OCI-LY1 (cell line): ENCODE measurements at regions not wholly inside any gene's neighbourhood (a gene's known extent, or its start where the extent isn't known, plus 50 kb on each side); places are given as distances from the start of the nearest gene placed in this dataset.

Experiments used
- H2AFZ ChIP-seq: fragments of 200-600 bp; sonication (generic), shearing (Covaris generic); 2 replicates; pipeline ENCODE4 v1.6.0; 2014; ENCODE audit warnings: antibody characterized with exemption, mild to moderate bottlenecking, low read length
- H3F3A ChIP-seq: fragments of 200-600 bp; sonication (generic), shearing (Covaris generic); 2 replicates; pipeline ENCODE4 v1.6.0; 2014; ENCODE audit warnings: mild to moderate bottlenecking, antibody characterized with exemption, low read length, moderate library complexity; ENCODE audit not compliant: insufficient read depth
- H3K27ac ChIP-seq: fragments of 200-600 bp; sonication (generic); 2 replicates; pipeline ENCODE4 v1.5.1; 2014; ENCODE audit warnings: low read length, mixed run types, mild to moderate bottlenecking, low read depth; ENCODE audit not compliant: poor library complexity, severe bottlenecking
- H3K27me3 ChIP-seq: fragments of 200-600 bp; sonication (generic); 2 replicates; pipeline ENCODE4 v1.6.0; 2014; ENCODE audit warnings: antibody characterized with exemption, mild to moderate bottlenecking, low read length, moderate library complexity; ENCODE audit not compliant: insufficient read depth
- H3K36me3 ChIP-seq: fragments of 200-600 bp; sonication (generic); 2 replicates; pipeline ENCODE4 v1.6.1; 2014; ENCODE audit warnings: mild to moderate bottlenecking, antibody characterized with exemption, low read length, moderate library complexity, mixed read lengths; ENCODE audit not compliant: insufficient read depth
- H3K4me1 ChIP-seq: fragments of 200-600 bp; sonication (generic); 2 replicates; pipeline ENCODE4 v1.5.1; 2014; ENCODE audit warnings: mild to moderate bottlenecking, low read length, moderate library complexity; ENCODE audit not compliant: insufficient read depth, severe bottlenecking
- H3K4me2 ChIP-seq: fragments of 200-600 bp; sonication (generic), shearing (Covaris generic); 2 replicates; pipeline ENCODE4 v1.6.1; 2014; ENCODE audit warnings: low read length
- H3K4me3 ChIP-seq: fragments of 200-600 bp; sonication (generic); 2 replicates; pipeline ENCODE4 v1.5.1; 2014; ENCODE audit warnings: low read length, low read depth, mild to moderate bottlenecking, mixed read lengths; ENCODE audit not compliant: poor library complexity, severe bottlenecking
- H3K79me2 ChIP-seq: fragments of 200-600 bp; shearing (Covaris generic); 2 replicates; pipeline ENCODE4 v1.6.1; 2016; ENCODE audit warnings: mixed run types, low read length, mixed read lengths; ENCODE audit not compliant: insufficient read depth
- H3K9ac ChIP-seq: fragments of 200-600 bp; sonication (generic), shearing (Covaris generic); 2 replicates; pipeline ENCODE4 v1.6.1; 2014; ENCODE audit warnings: mild to moderate bottlenecking, low read length, mixed read lengths
- H3K9me2 ChIP-seq: fragments of 200-600 bp; sonication (generic), shearing (Covaris generic); 2 replicates; pipeline ENCODE4 v1.6.1; 2014; ENCODE audit warnings: low read depth, mild to moderate bottlenecking, low read length, mixed read lengths
- H3K9me3 ChIP-seq: fragments of 200-600 bp; shearing (Covaris generic); 2 replicates; pipeline ENCODE4 v1.6.1; 2014; ENCODE audit warnings: low read length, mixed read lengths
- H4K20me1 ChIP-seq: fragments of 200-600 bp; sonication (generic), shearing (Covaris generic); 2 replicates; pipeline ENCODE4 v1.6.0; 2016; ENCODE audit warnings: mild to moderate bottlenecking, low read length; ENCODE audit not compliant: insufficient read depth
- EZH2 ChIP-seq: fragments of 200-600 bp; sonication (generic), shearing (Covaris generic); IDR thresholded peaks from 2 replicates; pipeline ENCODE4 v1.8.0; 2017; ENCODE audit warnings: borderline replicate concordance, mixed run types, mild to moderate bottlenecking, antibody characterized with exemption, low read length, moderate library complexity, mixed read lengths
- TF ChIP-seq, protein P1 (sequence below): fragments of 200-600 bp; sonication (generic), shearing (Covaris generic); IDR thresholded peaks from 2 replicates; pipeline ENCODE4 v1.5.1; 2017; ENCODE audit warnings: mild to moderate bottlenecking, antibody characterized with exemption, low read length, moderate library complexity, mixed read lengths

GRCh38 chr6:169895000-169895759 is 143.8 kb downstream of the ERMARD start:
- no peaks in the 10 kb centered on the region for H4K20me1 ChIP-seq
- H3K4me2 ChIP-seq = no peak overlapping the region
- H3F3A ChIP-seq = no peaks in the 10 kb centered on the region
- H3K9me3 ChIP-seq = no peaks in the 10 kb centered on the region
- no peaks in the 10 kb centered on the region for H3K4me1 ChIP-seq
- H2AFZ ChIP-seq = no peak overlapping the region
- H3K27me3 ChIP-seq = no peaks in the 10 kb centered on the region
- no peaks in the 10 kb centered on the region for H3K36me3 ChIP-seq
- no peak overlapping the region for H3K4me3 ChIP-seq
- no peak overlapping the region for H3K9ac ChIP-seq
- no peaks in the 10 kb centered on the region for H3K79me2 ChIP-seq
- TF ChIP-seq, protein P1, sequence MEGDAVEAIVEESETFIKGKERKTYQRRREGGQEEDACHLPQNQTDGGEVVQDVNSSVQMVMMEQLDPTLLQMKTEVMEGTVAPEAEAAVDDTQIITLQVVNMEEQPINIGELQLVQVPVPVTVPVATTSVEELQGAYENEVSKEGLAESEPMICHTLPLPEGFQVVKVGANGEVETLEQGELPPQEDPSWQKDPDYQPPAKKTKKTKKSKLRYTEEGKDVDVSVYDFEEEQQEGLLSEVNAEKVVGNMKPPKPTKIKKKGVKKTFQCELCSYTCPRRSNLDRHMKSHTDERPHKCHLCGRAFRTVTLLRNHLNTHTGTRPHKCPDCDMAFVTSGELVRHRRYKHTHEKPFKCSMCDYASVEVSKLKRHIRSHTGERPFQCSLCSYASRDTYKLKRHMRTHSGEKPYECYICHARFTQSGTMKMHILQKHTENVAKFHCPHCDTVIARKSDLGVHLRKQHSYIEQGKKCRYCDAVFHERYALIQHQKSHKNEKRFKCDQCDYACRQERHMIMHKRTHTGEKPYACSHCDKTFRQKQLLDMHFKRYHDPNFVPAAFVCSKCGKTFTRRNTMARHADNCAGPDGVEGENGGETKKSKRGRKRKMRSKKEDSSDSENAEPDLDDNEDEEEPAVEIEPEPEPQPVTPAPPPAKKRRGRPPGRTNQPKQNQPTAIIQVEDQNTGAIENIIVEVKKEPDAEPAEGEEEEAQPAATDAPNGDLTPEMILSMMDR = no peak
- no peak for TF ChIP-seq EZH2
- H3K27ac ChIP-seq = no peak overlapping the region
- no peaks in the 10 kb centered on the region for H3K9me2 ChIP-seq

- no peak overlapping the region for H3K4me3 ChIP-seq
- H3F3A ChIP-seq = no peaks in the 10 kb centered on the region
- H3K9me3 ChIP-seq = no peaks in the 10 kb centered on the region
- H2AFZ ChIP-seq = no peak overlapping the region
- no peaks in the 10 kb centered on the region for H4K20me1 ChIP-seq
- no peaks in the 10 kb centered on the region for H3K79me2 ChIP-seq
- H3K9me2 ChIP-seq = no peaks in the 10 kb centered on the region
- H3K4me2 ChIP-seq = no peak overlapping the region
- no peaks in the 10 kb centered on the region for H3K36me3 ChIP-seq
- no peak for TF ChIP-seq EZH2
- TF ChIP-seq, protein P1 = no peak
- H3K27ac ChIP-seq = no peak overlapping the region
- no peak overlapping the region for H3K9ac ChIP-seq
- H3K27me3 ChIP-seq = no peaks in the 10 kb centered on the region
- no peaks in the 10 kb centered on the region for H3K4me1 ChIP-seq
Observed at GRCh38 chr6:169894377-169894960, 143.0 kb downstream of the ERMARD start.

GRCh38 chr6:169893624-169894023 is 142.2 kb downstream of the ERMARD start:
- no peaks in the 10 kb centered on the region for H3K79me2 ChIP-seq
- no peaks in the 10 kb centered on the region for H3K9me2 ChIP-seq
- no peaks in the 10 kb centered on the region for H3K9me3 ChIP-seq
- H3F3A ChIP-seq = no peaks in the 10 kb centered on the region
- no peak overlapping the region for H3K27ac ChIP-seq
- H3K36me3 ChIP-seq = no peaks in the 10 kb centered on the region
- H3K4me1 ChIP-seq = no peaks in the 10 kb centered on the region
- no peaks in the 10 kb centered on the region for H3K27me3 ChIP-seq
- H3K4me2 ChIP-seq = no peak overlapping the region
- H4K20me1 ChIP-seq = no peaks in the 10 kb centered on the region
- TF ChIP-seq EZH2 = no peak
- TF ChIP-seq, protein P1 = no peak
- no peak overlapping the region for H2AFZ ChIP-seq
- no peak overlapping the region for H3K4me3 ChIP-seq
- no peak overlapping the region for H3K9ac ChIP-seq
